GM12873 (cell line): ENCODE measurements at regions not wholly inside any gene's neighbourhood (a gene's known extent, or its start where the extent isn't known, plus 50 kb on each side); places are given as distances from the start of the nearest gene placed in this dataset.

Source experiments
- TF ChIP-seq, protein P1 (sequence below): IDR thresholded peaks from 2 replicates; pipeline ENCODE4 v1.5.1; 2012; ENCODE audit warnings: low read depth, mild to moderate bottlenecking, moderate library complexity, low read length, control low read depth; ENCODE audit not compliant: insufficient read depth; ENCODE audit errors: missing control alignments

DNA sequence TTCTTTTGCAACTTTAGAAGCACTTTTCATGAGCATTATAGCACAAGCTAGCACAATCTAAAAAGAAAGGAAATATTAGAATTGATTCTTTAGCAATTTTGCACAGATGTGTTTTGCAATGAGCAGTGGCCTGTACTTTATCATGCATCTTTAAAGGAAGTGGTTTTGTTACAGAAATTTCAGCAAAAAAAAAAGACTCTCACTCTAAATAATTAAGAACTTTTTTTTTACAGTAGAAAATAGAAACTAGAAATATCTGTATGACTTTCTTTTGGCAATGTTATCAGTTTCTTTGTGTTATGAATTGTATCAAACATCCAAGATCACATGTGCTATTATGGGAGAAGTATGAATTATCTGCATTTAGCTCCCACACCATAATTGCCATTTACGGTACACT lies 195.7 kb upstream of the KLF6 start:
- TF ChIP-seq, protein P1, sequence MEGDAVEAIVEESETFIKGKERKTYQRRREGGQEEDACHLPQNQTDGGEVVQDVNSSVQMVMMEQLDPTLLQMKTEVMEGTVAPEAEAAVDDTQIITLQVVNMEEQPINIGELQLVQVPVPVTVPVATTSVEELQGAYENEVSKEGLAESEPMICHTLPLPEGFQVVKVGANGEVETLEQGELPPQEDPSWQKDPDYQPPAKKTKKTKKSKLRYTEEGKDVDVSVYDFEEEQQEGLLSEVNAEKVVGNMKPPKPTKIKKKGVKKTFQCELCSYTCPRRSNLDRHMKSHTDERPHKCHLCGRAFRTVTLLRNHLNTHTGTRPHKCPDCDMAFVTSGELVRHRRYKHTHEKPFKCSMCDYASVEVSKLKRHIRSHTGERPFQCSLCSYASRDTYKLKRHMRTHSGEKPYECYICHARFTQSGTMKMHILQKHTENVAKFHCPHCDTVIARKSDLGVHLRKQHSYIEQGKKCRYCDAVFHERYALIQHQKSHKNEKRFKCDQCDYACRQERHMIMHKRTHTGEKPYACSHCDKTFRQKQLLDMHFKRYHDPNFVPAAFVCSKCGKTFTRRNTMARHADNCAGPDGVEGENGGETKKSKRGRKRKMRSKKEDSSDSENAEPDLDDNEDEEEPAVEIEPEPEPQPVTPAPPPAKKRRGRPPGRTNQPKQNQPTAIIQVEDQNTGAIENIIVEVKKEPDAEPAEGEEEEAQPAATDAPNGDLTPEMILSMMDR = no peak

DNA sequence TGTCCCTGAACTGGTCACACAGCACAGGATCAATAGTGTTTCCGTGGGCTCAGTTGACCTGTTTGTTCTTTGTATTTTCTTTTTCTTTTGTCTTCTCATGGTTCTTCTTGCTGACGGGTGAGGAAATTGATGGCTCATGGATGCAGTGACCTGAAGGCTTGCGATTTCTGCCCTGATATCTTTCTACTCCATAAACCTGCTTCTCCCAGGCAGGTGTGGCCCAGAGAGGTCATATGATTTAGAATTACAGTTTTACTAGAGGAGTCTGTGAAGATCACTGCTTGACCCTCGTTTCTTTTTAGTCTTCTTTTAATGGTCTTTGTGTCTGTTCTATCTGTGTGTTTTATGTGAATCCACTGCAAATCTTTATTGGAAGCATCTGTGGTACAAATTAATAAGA lies 195.1 kb upstream of the KLF6 start:
- TF ChIP-seq, protein P1 = no peak

DNA sequence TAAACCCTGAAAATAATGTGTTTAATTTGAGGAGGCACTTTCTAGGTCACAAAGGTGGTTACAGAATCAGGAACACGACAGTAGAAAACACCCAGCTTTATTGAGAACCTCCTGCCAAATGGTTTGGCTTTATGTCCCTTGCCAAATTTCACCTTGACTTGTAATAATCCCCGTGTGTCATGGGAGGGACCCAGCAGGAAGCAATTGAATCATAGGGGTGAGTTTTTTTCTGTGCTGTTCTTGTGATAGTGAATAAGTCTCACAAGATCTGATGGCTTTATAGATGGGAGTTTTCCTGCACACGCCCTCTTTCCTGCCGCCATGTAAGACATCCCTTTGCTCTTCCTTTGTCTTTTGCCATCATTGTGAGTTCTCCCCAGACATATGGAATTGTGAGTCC lies 193.8 kb upstream of the KLF6 start:
- TF ChIP-seq, protein P1 = no peak

DNA sequence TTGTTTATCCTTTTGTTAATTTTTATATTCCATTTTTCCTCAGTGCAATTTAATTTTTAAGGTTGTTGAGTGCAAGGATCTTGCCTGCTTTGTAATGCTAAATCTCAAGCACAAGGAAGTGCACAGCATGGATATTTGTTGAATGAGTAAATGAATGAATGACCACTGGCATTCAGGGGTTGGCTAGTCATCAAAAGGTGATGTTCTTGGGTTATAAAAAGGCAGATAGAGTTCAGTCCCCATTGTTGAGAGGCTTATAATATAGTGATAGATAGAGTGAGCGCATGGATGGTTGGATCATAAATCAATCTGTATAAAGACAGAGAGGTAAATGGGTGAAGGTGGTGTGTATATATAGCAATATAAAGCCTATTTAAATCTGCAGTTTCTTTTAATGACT lies 193.2 kb upstream of the KLF6 start:
- TF ChIP-seq, protein P1 = no peak

DNA sequence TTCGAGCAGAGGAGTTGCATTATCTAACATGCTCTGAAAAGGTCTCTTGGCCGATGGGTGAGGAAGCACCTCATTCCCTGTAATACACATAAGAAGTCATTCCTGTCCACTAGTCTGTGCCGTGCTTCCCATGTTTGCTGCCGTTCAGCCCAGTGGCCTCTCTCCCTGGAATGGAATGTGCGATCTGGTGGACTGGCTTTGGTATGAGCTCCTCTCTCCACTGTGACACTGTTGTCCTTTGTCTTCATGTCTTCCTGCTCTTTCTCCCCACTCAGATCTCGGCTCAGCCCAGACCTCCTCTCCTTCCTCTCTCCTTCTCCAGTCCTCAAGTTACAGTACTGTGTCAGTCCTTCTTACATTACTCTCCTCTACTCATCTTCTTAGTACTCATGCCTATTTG lies 192.8 kb upstream of the KLF6 start:
- TF ChIP-seq, protein P1 = no peak

DNA sequence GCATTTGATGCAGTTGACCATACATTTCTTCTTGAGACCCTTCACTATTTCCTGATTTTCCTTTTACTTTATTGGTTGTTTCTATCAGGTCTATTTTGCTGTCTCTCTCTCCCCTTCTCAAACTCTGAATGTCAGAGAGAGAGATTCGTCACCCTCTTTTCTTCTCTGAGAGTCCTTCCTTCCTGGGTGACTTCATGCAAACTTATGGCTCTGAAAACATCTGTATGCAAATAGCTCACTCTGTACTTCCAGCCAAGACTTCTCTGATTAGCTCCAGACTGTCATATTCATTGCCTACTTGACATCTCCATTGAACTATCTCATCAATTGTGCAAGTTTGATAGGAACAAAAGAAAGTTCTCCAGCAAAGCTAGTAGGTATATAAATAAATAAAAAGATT lies 191.7 kb upstream of the KLF6 start:
- TF ChIP-seq, protein P1 = no peak

DNA sequence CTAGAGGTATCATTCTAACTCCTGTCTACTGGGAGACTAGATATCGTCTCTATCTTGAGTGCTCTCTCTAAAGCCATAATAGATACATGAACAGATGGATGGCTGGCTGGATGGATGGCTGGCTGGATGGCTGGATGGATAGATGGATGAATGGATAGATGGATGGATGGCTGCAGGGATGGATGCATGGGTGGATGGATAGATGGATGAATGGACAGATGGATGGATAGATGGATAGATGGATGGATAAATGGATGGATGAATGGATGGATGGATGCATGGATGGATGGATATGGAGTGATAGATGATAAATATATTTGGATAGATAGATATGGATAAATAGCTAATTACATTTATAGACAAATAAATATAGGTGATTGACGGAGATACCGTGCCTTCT lies 191.2 kb upstream of the KLF6 start:
- TF ChIP-seq, protein P1 = no peak

DNA sequence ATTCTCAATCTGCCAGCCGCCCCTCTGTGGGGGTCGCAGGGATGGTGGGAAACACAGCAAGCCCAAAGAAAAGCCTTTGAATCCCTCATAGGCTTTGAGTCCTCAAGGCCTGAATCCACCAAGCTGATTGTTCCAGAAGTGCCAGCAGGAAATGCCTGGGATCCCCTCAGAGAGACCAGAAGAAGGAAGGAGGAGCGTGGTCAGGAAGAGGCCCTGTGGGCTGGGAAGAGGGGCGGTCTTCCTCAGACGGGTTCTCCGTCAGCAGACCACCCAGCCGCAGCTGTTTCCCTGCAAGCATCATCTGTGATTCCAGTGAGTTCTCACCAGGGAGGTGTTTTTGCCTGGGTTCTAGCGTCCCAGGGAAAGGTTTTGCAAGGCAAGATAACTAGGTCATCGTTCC lies 190.0 kb upstream of the KLF6 start:
- TF ChIP-seq, protein P1 = no peak
